Gastrocnemius medialis (tissue), 2 donors: ENCODE measurements at regions not wholly inside any gene's neighbourhood (a gene's known extent, or its start where the extent isn't known, plus 50 kb on each side); places are given as distances from the start of the nearest gene placed in this dataset.

ENCODE experiments used
- microRNA counts, 2 donors: library from miRNA; unstranded; fragments of <30 nt; microRNA quantifications; one replicate each; lab custom pipeline; 2016
- microRNA-seq, 2 donors: library from miRNA; unstranded; fragments of <30 nt; microRNA quantifications; one replicate each; pipeline ENCODE4, GENCODE V29; 2016; ENCODE audit warnings: borderline replicate concordance in 2 of 2

MicroRNAs encoded in the stretch of these regions (microRNA counts, 767-probe panel; counts per million panel counts)
- microRNA hsa-miR-663a (lab: Ali Mortazavi, UCI): 356 to 448 counts per million in 2 donors

Small RNAs in the stretch of these regions (microRNA-seq; reads per million reads assigned to microRNA genes)
- gene MIR663A: 0 reads per million in 2 donors
